GM21526 (cell line): ENCODE measurements at regions not wholly inside any gene's neighbourhood (a gene's known extent, or its start where the extent isn't known, plus 50 kb on each side); places are given as distances from the start of the nearest gene placed in this dataset.

Source experiments
- ATAC-seq: cut with Tn5 transposase; IDR thresholded peaks from one replicate; pipeline ENCODE4 v1.9.1; 2021; ENCODE audit warnings: moderate library complexity; ENCODE audit not compliant: unreplicated experiment, low FRiP score

GRCh38 chr2:118622913-118623312 is 224.5 kb downstream of the EN1 start:
- ATAC-seq, result no peak

DNA sequence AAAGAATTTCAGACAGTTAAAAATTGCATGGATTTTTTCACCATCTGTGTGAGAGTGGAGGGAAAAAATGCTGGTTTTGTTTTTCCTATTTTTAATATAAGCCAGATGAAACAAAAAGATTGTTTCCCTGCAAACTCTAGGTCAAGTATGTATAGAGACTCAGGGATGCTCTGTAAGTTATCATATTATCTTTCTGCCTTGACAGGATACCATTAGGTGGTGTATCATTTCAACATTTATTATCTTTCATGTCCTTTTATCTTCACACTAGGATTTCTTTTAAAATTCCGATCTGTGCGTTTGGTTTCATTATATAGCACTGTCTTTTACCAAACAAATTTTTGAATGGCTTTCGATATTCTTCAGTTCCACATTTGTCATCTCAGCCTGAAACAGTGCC is 225.3 kb downstream of the EN1 start:
- ATAC-seq, result no peak

DNA sequence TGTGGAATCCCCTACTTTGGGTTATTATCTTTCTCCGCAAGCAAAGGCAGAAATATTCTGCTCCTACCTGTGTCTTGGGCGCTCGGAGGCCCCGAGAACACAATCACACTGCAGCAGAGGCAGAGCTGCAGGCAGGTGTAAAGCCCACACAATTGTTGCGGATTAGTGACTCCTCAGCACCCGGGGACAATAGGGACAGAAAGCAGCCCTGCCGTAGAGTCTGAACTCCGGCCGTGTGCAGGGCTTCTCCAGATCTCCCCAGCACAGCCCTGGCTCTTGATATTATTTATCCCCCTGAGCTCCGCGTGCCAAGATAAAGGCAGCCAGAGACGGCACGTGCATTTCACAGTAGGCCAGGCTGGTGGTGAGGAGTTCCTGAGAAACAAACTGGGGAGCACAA is 229.2 kb downstream of the EN1 start:
- ATAC-seq, result no peak

DNA sequence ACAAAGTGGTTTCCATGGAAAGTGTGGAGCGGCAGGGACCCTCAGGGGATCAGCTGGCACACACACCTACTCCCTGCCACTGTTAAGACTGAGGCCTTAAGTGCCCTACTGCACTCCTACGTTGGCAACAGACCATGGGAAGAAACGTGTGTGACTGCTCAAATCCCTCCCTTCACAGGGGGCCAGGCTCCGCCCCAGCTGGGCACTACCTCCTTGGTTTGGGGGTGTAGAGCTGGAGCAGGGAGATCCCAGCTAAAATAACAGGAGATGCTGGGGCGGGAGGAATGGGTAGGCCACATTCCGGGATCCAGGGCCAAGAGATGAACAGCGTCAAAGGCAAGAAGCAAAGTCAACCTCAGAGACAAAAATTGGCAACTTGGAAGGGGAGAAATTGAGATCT is 231.0 kb downstream of the EN1 start:
- ATAC-seq, result no peak

GRCh38 chr2:118614841-118615271 is 232.6 kb downstream of the EN1 start:
- no peak for ATAC-seq

DNA sequence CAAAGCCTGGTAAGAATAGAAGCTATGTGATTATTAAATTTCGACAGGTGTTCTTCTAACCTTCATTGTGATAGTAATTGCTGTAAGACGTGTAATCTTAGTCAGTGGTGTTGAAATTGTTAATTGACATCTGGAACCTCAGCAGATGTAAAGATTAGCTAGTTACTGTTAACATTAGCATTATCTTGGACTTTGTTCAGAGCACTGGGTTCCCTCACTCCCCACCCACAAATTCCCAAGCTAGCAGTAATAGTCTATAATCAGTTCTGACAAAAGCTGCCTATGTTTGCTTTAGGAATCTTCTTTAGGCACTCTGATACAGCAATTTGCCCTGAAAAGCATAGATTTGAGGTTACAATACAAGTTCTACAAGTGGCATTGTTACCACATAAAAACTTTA is 233.7 kb downstream of the EN1 start:
- ATAC-seq, result no peak

- ATAC-seq, result no peak
Observed at GRCh38 chr2:118611691-118612090, 235.8 kb downstream of the EN1 start.

- ATAC-seq, result no peak
Observed at GRCh38 chr2:118609138-118609537, 238.3 kb downstream of the EN1 start.

DNA sequence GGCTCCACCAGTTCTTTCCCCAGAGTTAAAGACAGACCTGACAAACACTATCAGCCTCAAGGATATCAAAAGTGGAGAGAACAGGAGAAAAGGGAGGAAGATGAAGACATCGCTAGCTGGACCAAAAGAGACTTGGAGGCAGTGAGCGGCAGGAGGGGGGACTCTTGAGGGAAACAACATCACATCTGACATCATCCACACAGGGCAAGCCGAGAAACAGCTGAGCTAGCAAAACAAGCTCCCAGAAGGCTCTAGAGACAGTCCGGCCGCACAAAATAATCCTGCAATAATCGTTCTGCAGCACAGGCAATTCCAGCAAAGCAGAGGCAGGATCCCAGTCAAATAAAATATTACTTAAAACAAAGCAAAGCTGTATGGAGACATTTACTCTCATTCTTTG is 239.8 kb downstream of the EN1 start:
- ATAC-seq, result no peak

DNA sequence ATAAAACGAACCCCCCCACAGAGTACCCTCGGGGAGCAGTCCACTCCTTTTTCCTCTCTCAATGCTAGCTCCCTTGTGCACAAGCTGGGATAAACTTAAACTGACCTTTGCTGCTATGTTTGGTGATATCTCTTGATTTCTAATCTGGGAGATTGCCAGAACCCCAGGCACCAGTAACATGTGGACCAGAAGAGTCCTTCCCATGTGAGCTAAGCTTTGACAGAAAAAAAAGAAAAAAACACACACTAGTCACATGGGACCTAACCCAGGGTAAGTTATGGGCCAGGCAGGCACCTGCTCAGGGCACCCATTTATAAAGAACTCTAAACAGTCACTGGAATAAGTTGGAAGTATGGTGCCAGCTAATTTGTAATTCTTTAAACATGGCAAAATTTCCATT is 242.6 kb downstream of the EN1 start:
- ATAC-seq, result no peak

DNA sequence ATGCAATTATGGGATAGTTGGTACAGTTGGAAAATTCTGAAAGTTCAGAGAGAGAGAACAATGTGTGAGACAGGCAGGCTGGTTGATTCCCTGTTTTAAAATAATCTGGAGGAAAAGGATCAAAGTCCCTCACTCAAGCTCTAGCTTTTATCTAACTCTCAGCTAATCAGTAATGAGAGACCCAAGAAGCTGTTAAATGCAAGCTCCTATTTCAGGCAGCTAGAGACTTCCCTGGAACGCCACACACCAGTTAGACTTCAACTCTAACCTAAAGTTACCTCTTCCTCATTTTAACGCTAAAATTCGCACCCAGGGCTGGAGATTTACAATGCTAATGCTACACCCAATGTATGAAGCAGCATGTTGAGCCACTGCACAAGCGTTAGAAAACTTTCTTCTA is 243.1 kb downstream of the EN1 start:
- no peak for ATAC-seq

GRCh38 chr2:118599141-118599540 is 248.3 kb downstream of the EN1 start:
- no peak for ATAC-seq

GRCh38 chr2:118596620-118597019 is 250.8 kb downstream of the EN1 start:
- no peak for ATAC-seq

GRCh38 chr2:118593257-118593656 is 254.2 kb downstream of the EN1 start:
- no peak for ATAC-seq

DNA sequence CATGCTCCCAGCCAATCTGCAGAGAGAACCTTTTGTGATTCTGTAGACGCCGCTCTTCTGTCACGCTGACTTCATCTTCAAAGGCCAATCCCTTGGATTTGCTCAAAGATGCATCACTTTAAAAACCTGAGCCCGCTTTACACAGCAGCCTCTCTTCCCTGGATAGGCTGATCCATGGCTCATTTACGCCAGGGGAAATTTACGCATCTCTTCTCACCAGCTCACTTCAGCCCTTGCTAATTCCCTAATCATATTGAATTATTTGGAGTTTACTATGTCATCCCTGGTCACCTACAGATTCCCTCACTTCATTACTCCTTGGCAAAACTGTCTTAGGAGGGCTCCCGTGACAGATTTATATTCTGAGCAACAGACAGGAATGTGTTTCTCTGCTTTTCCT is 256.2 kb downstream of the EN1 start:
- ATAC-seq, result no peak

DNA sequence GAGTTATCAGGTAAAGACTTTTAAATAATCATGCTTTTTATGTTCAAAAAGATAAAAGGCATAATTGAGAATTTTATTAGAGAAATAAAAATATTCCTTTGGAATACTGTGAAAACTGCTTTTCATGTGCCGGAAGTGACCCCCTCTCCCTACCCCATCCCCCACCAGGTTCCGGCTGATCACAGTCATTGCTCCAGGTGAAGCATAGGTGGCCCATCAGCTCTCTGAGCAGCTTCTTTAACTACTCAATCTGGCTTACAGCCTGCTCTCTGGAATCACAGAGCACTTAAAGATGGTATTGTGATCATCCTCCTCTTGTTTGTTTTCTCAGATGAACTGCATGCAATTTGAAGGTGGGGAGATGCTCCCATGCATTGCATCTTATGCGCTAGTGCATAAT is 257.7 kb downstream of the EN1 start:
- no peak for ATAC-seq

- ATAC-seq, result no peak
Observed at GRCh38 chr2:118588850-118589249, 258.6 kb downstream of the EN1 start.

DNA sequence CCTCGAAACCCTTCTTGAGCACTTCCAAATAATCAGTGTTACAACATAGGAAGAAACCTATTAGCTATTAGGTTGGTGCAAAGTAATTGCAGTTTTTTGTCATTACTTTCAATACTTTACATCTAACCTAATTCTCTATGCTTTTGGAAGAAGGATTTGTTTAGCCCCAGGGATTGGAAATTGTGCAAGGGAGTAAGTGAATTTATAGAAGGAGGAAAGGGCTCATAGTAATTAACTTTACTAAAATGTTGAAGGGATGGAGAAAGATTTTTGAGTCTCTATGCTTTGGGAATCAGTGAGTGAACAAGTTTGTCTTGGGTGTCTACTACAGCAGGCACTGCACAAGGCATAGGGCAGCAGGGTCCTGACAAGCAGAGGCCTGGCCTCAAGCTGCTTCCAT is 261.1 kb downstream of the EN1 start:
- ATAC-seq, result no peak

DNA sequence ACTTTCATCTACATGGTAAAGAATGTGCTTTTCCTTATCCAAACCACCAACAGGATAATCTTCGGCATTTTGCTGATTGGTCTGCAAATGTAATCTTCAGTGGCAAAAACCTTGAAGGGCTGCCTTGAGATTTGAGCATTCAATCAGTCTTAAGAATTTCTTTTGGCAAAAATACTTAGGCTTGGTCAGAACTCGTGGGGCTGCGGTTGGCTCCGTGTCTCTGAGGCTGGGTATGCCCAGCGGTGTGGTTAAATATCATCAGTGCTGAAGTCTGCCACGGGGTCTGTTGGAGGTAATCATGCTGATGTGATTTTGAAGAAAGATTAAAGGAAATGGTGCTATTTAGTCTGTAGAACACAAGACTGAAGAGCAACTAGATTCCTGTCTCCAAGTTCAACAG is 262.6 kb downstream of the EN1 start:
- ATAC-seq, result no peak

DNA sequence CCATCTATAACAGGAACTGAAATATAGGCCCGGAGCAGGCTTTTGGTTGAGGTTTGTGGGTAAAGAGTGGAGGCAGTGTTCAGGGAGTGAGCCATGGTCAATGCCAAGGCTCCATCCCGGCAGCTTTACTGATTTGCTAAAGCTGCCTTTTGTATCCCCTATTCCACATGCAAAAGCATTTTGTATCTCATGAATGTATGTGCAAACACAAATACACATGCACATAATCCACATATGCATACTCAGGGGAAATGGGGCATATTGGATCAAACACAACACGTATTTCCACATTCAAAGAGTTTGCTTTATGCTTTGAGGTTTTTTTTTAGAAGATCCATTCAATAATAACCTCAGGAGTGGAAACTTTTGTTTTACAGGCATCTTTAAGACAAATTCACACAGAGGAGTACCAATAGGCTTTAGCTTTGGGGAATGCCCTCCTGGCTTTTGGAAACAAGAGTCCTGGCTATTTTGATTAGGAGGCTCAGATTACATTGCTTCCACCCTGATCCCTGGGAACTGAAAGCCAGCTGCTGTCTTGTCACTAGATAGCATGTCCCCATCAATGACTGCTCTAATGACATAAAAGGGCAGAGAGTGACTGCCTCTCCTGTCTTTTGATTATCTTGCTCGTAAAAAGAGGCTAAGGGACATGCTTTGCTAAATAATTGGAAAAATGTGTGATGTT is 263.2 kb downstream of the EN1 start:
- ATAC-seq, result no peak

- ATAC-seq, result no peak
Observed at GRCh38 chr2:118582058-118582457, 265.4 kb downstream of the EN1 start.

GRCh38 chr2:118580651-118581050 is 266.8 kb downstream of the EN1 start:
- ATAC-seq, result no peak

GRCh38 chr2:118580107-118580506 is 267.3 kb downstream of the EN1 start:
- no peak for ATAC-seq
